CD4-positive, alpha-beta memory T cell (primary cell): ENCODE measurements at regions not wholly inside any gene's neighbourhood (a gene's known extent, or its start where the extent isn't known, plus 50 kb on each side); places are given as distances from the start of the nearest gene placed in this dataset.

Source experiments
- CTCF ChIA-PET: fragments of 350-600 bp; sonication (Branson Sonifier 250); formaldehyde crosslinking; loops from one replicate; lab custom pipeline; 2021; ENCODE audit warnings: inconsistent platforms; ENCODE audit not compliant: partially characterized antibody; lab: Charles Lee
- POLR2A ChIA-PET: fragments of 350-600 bp; sonication (Branson Sonifier 250); formaldehyde crosslinking; loops from one replicate; lab custom pipeline; 2021; ENCODE audit not compliant: partially characterized antibody; lab: Charles Lee
- DNase-seq, 5 donors: peaks; one replicate each; pipeline versions ENCODE4 v3.0.0 to v3.0.0-alpha.2; 2020 to 2022; ENCODE audit warnings: mixed read lengths in 1 of 5
- H3K27ac ChIP-seq: one replicate; pipeline ENCODE4 v1.7.0; 2013; ENCODE audit warnings: low read depth, low read length
- H3K27me3 ChIP-seq: 2 replicates; pipeline ENCODE4 v1.7.0; 2013; ENCODE audit warnings: mild to moderate bottlenecking, low read length, moderate library complexity; ENCODE audit not compliant: insufficient read depth
- H3K36me3 ChIP-seq: 2 replicates; pipeline ENCODE4 v1.7.0; 2013; ENCODE audit warnings: mild to moderate bottlenecking, low read length, moderate library complexity; ENCODE audit not compliant: insufficient read depth
- H3K4me1 ChIP-seq: 2 replicates; pipeline ENCODE4 v1.7.0; 2013; ENCODE audit warnings: mild to moderate bottlenecking, low read length, moderate library complexity; ENCODE audit not compliant: insufficient read depth
- H3K4me3 ChIP-seq, 2 donors: one replicate each; pipeline ENCODE4 v1.7.0; 2013; ENCODE audit warnings: low read length in 2 of 2, mild to moderate bottlenecking in 1 of 2
- H3K9me3 ChIP-seq, 2 donors: one replicate each; pipeline ENCODE4 v1.7.0; 2013; ENCODE audit warnings: low read length in 2 of 2, control low read depth in 1 of 2; ENCODE audit not compliant: control insufficient read depth in 1 of 2
- H3K27ac Mint-ChIP-seq, 7 donors: one replicate each; pipeline ENCODE4 v1.8.0; 2020 to 2021; ENCODE audit warnings: mixed read lengths in 7 of 7, mild to moderate bottlenecking in 6 of 7, inconsistent platforms in 3 of 7, moderate library complexity in 3 of 7
- H3K27me3 Mint-ChIP-seq, 2 donors: one replicate each; pipeline ENCODE4 v1.8.0; 2020 to 2021; ENCODE audit warnings: mixed read lengths in 2 of 2
- H3K36me3 Mint-ChIP-seq, 2 donors: one replicate each; pipeline ENCODE4 v1.8.0; 2020 to 2021; ENCODE audit warnings: mixed read lengths in 2 of 2, inconsistent platforms in 1 of 2, mild to moderate bottlenecking in 1 of 2
- H3K4me1 Mint-ChIP-seq, 4 donors: one replicate each; pipeline ENCODE4 v1.8.0; 2020 to 2021; ENCODE audit warnings: mixed read lengths in 4 of 4, mild to moderate bottlenecking in 1 of 4
- H3K4me3 Mint-ChIP-seq, 8 donors: one replicate each; pipeline ENCODE4 v1.8.0; 2020 to 2021; ENCODE audit warnings: mixed read lengths in 8 of 8, mild to moderate bottlenecking in 7 of 8, moderate library complexity in 6 of 8, inconsistent platforms in 3 of 8
- H3K9me3 Mint-ChIP-seq, 8 donors: one replicate each; pipeline ENCODE4 v1.8.0; 2020 to 2021; ENCODE audit warnings: mixed read lengths in 8 of 8, mild to moderate bottlenecking in 5 of 8, inconsistent platforms in 3 of 8, moderate library complexity in 1 of 8
- intact Hi-C: fragments of 100-400 bp; cut with micrococcal nuclease; formaldehyde crosslinking; loops from one replicate; pipeline ENCODE4 v1.15.1; 2023

- Mint-ChIP-seq H3K36me3 (no peaks in the 10 kb centered on the region), H3K4me1 (no peaks in the 10 kb centered on the region), H3K27ac (no peak overlapping the region), H3K27me3 (peaks cover 11 to 18% of the 10 kb centered on the region in 2 donors), H3K9me3 (peaks cover 2 to 12% (median 6%) of the 10 kb centered on the region in 8 donors), H3K4me3 (no peak overlapping the region)
- no peak for DNase-seq
- intact Hi-C loops, result no loop called here
- ChIA-PET POLR2A (no interaction called here), CTCF (no interaction called here)
- Histone ChIP-seq H3K27ac (no peak overlapping the region), H3K9me3 (no peaks in the 10 kb centered on the region), H3K27me3 (no peaks in the 10 kb centered on the region), H3K4me1 (no peaks in the 10 kb centered on the region), H3K4me3 (no peak overlapping the region), H3K36me3 (no peaks in the 10 kb centered on the region)
These were observed 133.0 kb upstream of the LHX5 start for GRCh38 chr12:113604666-113605065.

- POLR2A ChIA-PET, result no interaction called here
- Histone ChIP-seq H3K4me3 (no peak overlapping the region), H3K9me3 (no peaks in the 10 kb centered on the region), H3K36me3 (no peaks in the 10 kb centered on the region), H3K4me1 (no peaks in the 10 kb centered on the region), H3K27ac (no peak overlapping the region), H3K27me3 (no peaks in the 10 kb centered on the region)
- no peak overlapping the region for H3K4me3 Mint-ChIP-seq
- DNase-seq, result no peak
- H3K4me1 Mint-ChIP-seq, result no peaks in the 10 kb centered on the region
- H3K36me3 Mint-ChIP-seq, result no peaks in the 10 kb centered on the region
- H3K9me3 Mint-ChIP-seq, result peaks cover 0 to 11% (median 3%) of the 10 kb centered on the region in 8 donors
- CTCF ChIA-PET, result no interaction called here
- H3K27ac Mint-ChIP-seq, result no peak overlapping the region
- H3K27me3 Mint-ChIP-seq, result peaks cover 7 to 14% of the 10 kb centered on the region in 2 donors
- intact Hi-C loops, result no loop called here
These were observed 130.1 kb upstream of the LHX5 start for GRCh38 chr12:113601656-113602263.

- H3K36me3 ChIP-seq, result no peaks in the 10 kb centered on the region
- no peaks in the 10 kb centered on the region for H3K4me1 ChIP-seq
- ChIA-PET POLR2A (no interaction called here), CTCF (no interaction called here)
- H3K9me3 ChIP-seq, result no peaks in the 10 kb centered on the region
- Mint-ChIP-seq H3K27ac (no peak overlapping the region), H3K27me3 (peaks cover 9 to 13% of the 10 kb centered on the region in 2 donors), H3K4me1 (no peaks in the 10 kb centered on the region), H3K9me3 (peaks cover 0 to 21% (median 5%) of the 10 kb centered on the region in 8 donors), H3K36me3 (no peaks in the 10 kb centered on the region), H3K4me3 (no peak overlapping the region)
- intact Hi-C loops, result no loop called here
- H3K4me3 ChIP-seq, result no peak overlapping the region
- no peaks in the 10 kb centered on the region for H3K27me3 ChIP-seq
- no peak overlapping the region for H3K27ac ChIP-seq
- DNase-seq, result no peak
These were observed 127.2 kb upstream of the LHX5 start for GRCh38 chr12:113598815-113599406.

GRCh38 chr12:113594967-113595366 is 123.3 kb upstream of the LHX5 start:
- peaks cover 16 to 23% of the 10 kb centered on the region in 2 donors for H3K27me3 Mint-ChIP-seq
- intact Hi-C loops, result no loop called here
- CTCF ChIA-PET, result no interaction called here

GRCh38 chr12:113591480-113591974 is 119.9 kb upstream of the LHX5 start:
- Mint-ChIP-seq H3K36me3 (no peaks in the 10 kb centered on the region), H3K27me3 (peaks cover 31 to 35% of the 10 kb centered on the region in 2 donors), H3K27ac (no peak overlapping the region), H3K9me3 (peaks cover 4 to 38% (median 8%) of the 10 kb centered on the region in 8 donors), H3K4me1 (peaks cover 0 to 9% (median 2%) of the 10 kb centered on the region in 4 donors), H3K4me3 (peak overlapping the region in 5 of 8 donors; percentile 17 to 57 (median 51))
- Histone ChIP-seq H3K9me3 (no peaks in the 10 kb centered on the region), H3K27me3 (no peaks in the 10 kb centered on the region), H3K27ac (no peak overlapping the region), H3K4me3 (no peak overlapping the region), H3K4me1 (no peaks in the 10 kb centered on the region), H3K36me3 (no peaks in the 10 kb centered on the region)
- CTCF ChIA-PET, result no interaction called here
- no peak for DNase-seq
- intact Hi-C loops, result no loop called here
- POLR2A ChIA-PET, result no interaction called here

More at GRCh38 chr12:113594967-113595366, 123.3 kb upstream of the LHX5 start:
- no peak for DNase-seq
- no peak overlapping the region for H3K27ac ChIP-seq
- no peaks in the 10 kb centered on the region for H3K27me3 ChIP-seq
- Mint-ChIP-seq H3K27ac (no peak overlapping the region), H3K4me1 (peaks cover 0 to 9% (median 2%) of the 10 kb centered on the region in 4 donors), H3K36me3 (no peaks in the 10 kb centered on the region), H3K9me3 (peaks cover 0 to 20% (median 4%) of the 10 kb centered on the region in 8 donors), H3K4me3 (no peak overlapping the region)
- POLR2A ChIA-PET, result no interaction called here
- no peaks in the 10 kb centered on the region for H3K4me1 ChIP-seq
- H3K36me3 ChIP-seq, result no peaks in the 10 kb centered on the region
- no peaks in the 10 kb centered on the region for H3K9me3 ChIP-seq
- no peak overlapping the region for H3K4me3 ChIP-seq

- intact Hi-C loops, result no loop called here
- no peaks in the 10 kb centered on the region for H3K4me1 ChIP-seq
- no peak overlapping the region for H3K27ac ChIP-seq
- Mint-ChIP-seq H3K27me3 (peaks cover 31 to 41% of the 10 kb centered on the region in 2 donors), H3K9me3 (peaks cover 0 to 29% (median 8%) of the 10 kb centered on the region in 8 donors), H3K4me3 (no peak overlapping the region), H3K4me1 (peaks cover 0 to 9% (median 2%) of the 10 kb centered on the region in 4 donors), H3K27ac (no peak overlapping the region), H3K36me3 (no peaks in the 10 kb centered on the region)
- no peaks in the 10 kb centered on the region for H3K36me3 ChIP-seq
- no peaks in the 10 kb centered on the region for H3K27me3 ChIP-seq
- ChIA-PET CTCF (no interaction called here), POLR2A (no interaction called here)
- H3K4me3 ChIP-seq, result no peak overlapping the region
- no peak for DNase-seq
- no peaks in the 10 kb centered on the region for H3K9me3 ChIP-seq
These were observed 117.8 kb upstream of the LHX5 start for GRCh38 chr12:113589437-113589836.

- Mint-ChIP-seq H3K36me3 (no peaks in the 10 kb centered on the region), H3K4me1 (peaks cover 0 to 9% (median 2%) of the 10 kb centered on the region in 4 donors), H3K4me3 (no peak overlapping the region), H3K27ac (no peak overlapping the region), H3K27me3 (peaks cover 31 to 43% of the 10 kb centered on the region in 2 donors), H3K9me3 (peaks cover 0 to 28% (median 11%) of the 10 kb centered on the region in 8 donors)
- Histone ChIP-seq H3K4me3 (no peak overlapping the region), H3K27me3 (no peaks in the 10 kb centered on the region), H3K4me1 (no peaks in the 10 kb centered on the region), H3K36me3 (no peaks in the 10 kb centered on the region), H3K9me3 (no peaks in the 10 kb centered on the region), H3K27ac (no peak overlapping the region)
- ChIA-PET CTCF (no interaction called here), POLR2A (no interaction called here)
- intact Hi-C loops, result no loop called here
- DNase-seq, result no peak
These were observed 116.0 kb upstream of the LHX5 start for GRCh38 chr12:113587720-113588119.
